NCI-H1105 (cell line): ENCODE measurements at regions not wholly inside any gene's neighbourhood (a gene's known extent, or its start where the extent isn't known, plus 50 kb on each side); places are given as distances from the start of the nearest gene placed in this dataset.
"Not testable (repeated sequence)": the region's sequence is repeated elsewhere in the genome, so short reads cannot be mapped to it uniquely, and the experiment has no call there.

Experiments
- DNase-seq: peaks from one replicate; lab custom pipeline; 2025; lab: John Stamatoyannopoulos, UW

- not testable (repeated sequence) for DNase-seq
Measured at GRCh38 chr7:149995369-149996026, 121.7 kb downstream of the ATP6V0E2 start.

DNA sequence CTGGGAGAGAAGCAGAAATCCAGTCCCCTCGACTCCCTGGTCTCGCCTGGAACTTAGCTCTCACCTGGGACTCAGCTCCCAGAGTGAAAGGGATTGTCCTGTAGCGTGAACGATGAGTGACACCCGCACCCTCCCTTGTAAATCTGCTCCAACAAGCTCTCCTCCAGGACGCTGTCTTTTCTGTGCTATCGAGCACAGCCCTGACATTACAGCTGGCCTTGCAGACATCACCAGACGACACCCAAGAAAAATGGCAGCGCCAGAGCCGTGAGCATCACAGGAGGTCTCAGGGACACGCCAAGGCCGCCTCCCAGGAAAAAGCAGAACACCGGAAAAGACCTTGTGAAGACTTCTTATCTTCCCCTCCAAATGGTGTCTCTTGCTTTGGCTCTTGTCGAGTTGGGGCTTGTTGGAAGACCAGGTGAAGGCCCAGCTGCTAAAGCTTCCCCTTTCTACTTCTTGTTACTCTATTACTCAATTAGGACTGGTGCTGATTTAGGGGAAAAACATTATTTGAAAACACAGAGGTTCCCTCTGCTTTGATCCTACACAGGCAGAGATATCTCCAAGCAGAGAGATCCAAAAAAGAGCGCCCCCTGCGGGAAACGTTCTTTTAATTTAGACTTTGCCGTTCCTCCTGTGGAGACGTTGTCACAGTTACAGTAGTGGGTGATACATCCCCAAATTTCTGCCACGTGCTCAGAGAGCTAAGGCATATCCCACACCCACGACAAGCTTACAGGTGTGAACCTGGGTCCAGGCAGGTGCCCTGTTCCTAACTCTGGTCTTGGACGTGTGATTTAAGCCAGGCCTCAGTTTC lies 127.2 kb downstream of the ATP6V0E2 start:
- not testable (repeated sequence) for DNase-seq

DNA sequence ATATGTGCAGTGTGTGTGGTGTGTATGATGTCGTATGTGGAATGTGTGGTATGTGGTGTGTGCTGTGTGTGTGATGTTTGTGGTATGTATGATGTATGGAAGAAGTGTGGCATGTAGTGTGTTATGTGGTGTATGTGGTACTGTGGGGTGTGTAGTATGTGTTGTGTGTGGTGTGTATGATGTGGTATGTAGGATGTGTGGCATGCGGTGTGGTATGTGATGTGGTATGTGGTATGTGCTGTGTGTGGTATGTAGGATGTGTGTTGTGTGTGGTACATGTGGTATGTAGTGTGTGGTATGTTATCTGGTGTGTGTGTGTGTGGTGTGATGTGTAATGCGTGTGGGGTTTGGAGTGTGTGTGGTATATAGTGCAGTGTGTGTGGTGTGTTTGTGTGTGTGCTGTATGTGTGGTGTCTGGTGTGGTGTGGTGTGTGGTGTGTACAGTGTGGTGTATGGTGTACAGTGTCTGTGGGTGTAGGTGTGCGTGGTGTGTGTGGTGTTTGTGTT lies 129.6 kb downstream of the ATP6V0E2 start:
- no peak for DNase-seq

- DNase-seq: not testable (repeated sequence)
Measured at GRCh38 chr7:150003973-150004372, 130.2 kb downstream of the ATP6V0E2 start.

DNA sequence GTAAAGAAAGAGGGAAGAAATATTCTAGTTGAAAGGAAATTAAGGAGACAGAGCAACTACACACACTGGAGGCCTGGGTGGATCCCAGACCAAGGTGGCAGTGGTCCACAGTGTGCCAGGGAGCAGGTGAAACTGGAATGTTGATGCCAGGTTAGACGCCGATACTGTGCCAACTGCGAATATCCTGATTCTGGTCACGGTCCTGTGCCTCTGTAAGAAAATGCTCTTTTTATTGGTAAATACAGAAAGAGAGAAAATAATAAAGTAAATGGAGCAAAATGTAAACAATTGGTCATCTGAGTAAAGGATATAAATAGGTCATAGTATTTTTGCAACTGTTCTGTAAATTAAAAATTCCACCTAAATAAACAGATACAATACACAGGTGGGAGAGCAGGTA lies 131.1 kb downstream of the ATP6V0E2 start:
- DNase-seq: not testable (repeated sequence)

- not testable (repeated sequence) for DNase-seq
Measured at GRCh38 chr7:150009620-150010303, 136.0 kb downstream of the ATP6V0E2 start.

GRCh38 chr7:150016651-150017189 lies 143.0 kb downstream of the ATP6V0E2 start:
- DNase-seq: not testable (repeated sequence)

DNA sequence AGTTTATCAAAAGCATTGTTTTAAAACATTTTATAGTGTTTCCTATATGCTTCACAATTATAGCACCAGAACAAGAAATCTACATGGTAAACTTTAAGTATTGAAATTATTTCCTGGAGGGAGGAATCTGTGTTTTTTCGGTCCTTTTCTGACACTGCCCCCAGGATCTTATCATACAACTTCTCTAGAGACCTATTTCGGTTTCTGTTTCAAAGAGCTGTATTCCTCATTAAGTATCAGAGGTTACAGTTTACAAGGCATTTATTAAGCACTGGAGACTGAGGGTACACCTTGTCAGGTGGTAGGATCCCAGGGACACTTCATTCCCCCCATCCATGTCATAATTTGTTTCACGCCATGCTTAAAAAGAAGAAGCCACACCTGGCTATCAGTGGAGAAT lies 146.4 kb downstream of the ATP6V0E2 start:
- DNase-seq: not testable (repeated sequence)

DNA sequence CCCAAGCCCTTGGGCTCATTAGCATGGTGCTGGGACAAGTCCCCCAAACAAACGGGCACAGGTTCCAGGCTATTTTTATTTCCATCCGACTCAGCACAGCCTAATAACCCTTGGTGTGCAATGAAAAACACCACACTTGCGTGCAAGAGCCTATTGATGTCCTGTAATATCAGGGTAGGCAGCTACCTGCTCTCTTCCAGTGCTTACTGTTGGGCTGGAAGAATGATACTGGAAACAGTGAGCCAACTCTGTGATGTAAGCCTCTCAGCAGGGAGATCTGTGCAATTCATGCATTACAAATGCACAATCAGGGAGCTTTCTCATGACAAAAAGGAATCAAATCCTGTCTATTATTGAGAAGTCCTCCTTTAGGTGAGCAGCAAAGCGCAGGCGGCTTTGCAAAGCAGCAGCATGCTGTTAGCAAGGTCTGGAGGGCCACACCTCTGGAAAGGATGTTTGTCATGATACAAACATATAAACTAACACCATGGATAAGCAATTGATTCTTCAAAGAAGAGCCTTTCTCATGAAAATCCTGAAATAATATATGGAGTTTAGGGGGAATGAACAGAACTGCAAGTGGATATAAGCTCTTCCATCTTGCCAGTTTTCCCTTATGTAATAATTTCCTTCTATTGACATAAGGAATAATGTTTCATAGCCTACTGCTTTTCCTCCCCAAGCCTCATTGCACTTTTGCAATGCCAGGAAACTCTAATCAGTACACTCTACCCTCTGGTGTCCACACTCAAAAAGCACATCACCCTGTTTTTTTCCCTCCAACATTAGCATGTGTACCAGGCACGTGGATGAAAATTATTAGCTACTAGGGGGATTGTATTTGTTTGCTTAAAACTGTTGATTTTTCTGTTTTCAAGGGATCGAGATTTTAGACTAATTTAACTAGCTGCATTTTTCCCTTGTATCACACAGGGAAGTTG lies 151.1 kb downstream of the ATP6V0E2 start:
- not testable (repeated sequence) for DNase-seq

GRCh38 chr7:150025802-150026201 lies 152.0 kb downstream of the ATP6V0E2 start:
- DNase-seq: not testable (repeated sequence)

- not testable (repeated sequence) for DNase-seq
Measured at GRCh38 chr7:150028344-150029012, 154.7 kb downstream of the ATP6V0E2 start.

- not testable (repeated sequence) for DNase-seq
Measured at GRCh38 chr7:150029013-150029389, 155.2 kb downstream of the ATP6V0E2 start.

- not testable (repeated sequence) for DNase-seq
Measured at GRCh38 chr7:150031733-150032132, 158.0 kb downstream of the ATP6V0E2 start.

DNA sequence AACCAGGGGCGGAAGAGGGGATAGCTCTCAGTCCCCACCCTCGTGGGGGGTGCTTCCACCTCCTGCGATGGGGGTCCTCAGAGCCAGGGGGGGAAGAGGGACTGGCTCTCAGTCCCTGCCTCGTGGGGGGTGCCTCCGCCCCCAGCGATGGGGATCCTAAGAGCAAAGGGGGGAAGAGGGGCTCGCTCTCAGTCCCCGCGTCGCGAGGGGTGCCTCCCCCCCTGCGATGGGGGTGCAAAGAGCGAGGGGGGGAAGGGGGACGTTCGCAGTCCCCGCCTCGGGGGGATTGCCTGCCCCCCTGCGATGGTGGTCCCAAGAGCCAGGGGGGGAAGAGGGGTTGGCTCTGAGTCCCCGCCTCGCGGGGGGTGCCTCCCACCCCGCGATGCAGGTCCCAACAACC lies 159.9 kb downstream of the ATP6V0E2 start:
- not testable (repeated sequence) for DNase-seq

GRCh38 chr7:150035769-150036168 lies 162.0 kb downstream of the ATP6V0E2 start:
- not testable (repeated sequence) for DNase-seq

- DNase-seq: not testable (repeated sequence)
Measured at GRCh38 chr7:150039061-150039460, 165.3 kb downstream of the ATP6V0E2 start.

GRCh38 chr7:150042281-150042680 lies 168.5 kb downstream of the ATP6V0E2 start:
- not testable (repeated sequence) for DNase-seq

DNA sequence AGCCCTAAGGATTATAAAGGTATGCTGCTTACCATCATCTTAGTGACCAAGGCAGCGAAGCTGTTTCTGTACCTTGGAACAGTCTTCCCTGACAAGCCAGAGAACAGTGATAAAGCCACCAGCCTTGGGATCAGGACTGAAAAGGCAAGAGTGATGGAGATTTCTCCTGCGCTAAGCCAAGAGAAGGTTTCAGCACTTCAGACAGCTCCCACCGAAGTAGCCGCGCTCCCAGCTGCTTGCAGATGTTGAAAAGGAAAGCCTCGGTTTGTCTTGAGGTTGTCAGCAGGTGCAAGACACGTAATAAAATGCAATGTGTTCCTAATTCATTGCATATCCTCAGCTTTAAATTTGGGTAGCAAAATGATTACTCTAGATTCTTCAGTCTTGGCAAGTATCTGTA lies 171.0 kb downstream of the ATP6V0E2 start:
- not testable (repeated sequence) for DNase-seq

- not testable (repeated sequence) for DNase-seq
Measured at GRCh38 chr7:150045596-150045995, 171.8 kb downstream of the ATP6V0E2 start.
